ENCODE measurements at regions not wholly inside any gene's neighbourhood (a gene's known extent, or its start where the extent isn't known, plus 50 kb on each side); places are given as distances from the start of the nearest gene placed in this dataset.
"Not testable (repeated sequence)": the region's sequence is repeated elsewhere in the genome, so short reads cannot be mapped to it uniquely, and the experiment has no call there.

GRCh38 chr12:9283346-9284095, 75.3 kb upstream of the PZP start:
- DNase-seq (ENCODE audit: low read depth, low spot score) (peak; percentile 58), FAIRE-seq (peak; percentile 83), ATAC-seq (peak; percentile 94)
- intact Hi-C loops (cut with micrococcal nuclease; ENCODE audit: unreplicated experiment); H3K36me3 ChIP-seq (ENCODE audit: control insufficient read depth in 2 of 2, insufficient read depth in 2 of 2, low read length in 1 of 2); H4K20me1 ChIP-seq (ENCODE audit: control insufficient read depth, insufficient read depth); SMC1A ChIA-PET (ENCODE audit: uncharacterized antibody, unreplicated experiment); RAD21 ChIA-PET (ENCODE audit: unreplicated experiment); H3K4me1 ChIP-seq (ENCODE audit: control insufficient read depth, insufficient read depth, low read length); H3K9me3 ChIP-seq (replicated peaks; ENCODE audit: control insufficient read depth, insufficient read depth, low read length); CTCF ChIA-PET; H3K79me2 ChIP-seq (ENCODE audit: control insufficient read depth, insufficient read depth, low read length); POLR2A ChIA-PET; in situ Hi-C loops (cut with MboI); H3K27me3 ChIP-seq (replicated peaks in 1 of 2; ENCODE audit: control insufficient read depth in 2 of 2, insufficient read depth in 2 of 2, low read length in 1 of 2): not testable (repeated sequence)
- Histone ChIP-seq H3K4me3 (peak overlapping the region; percentile 60), H3K27ac (ENCODE audit: control insufficient read depth, insufficient read depth) (peak overlapping the region; percentile 73), H3K9ac (ENCODE audit: control insufficient read depth, insufficient read depth, low read length) (peak overlapping the region; percentile 36), H2AFZ (ENCODE audit: control insufficient read depth, low read depth, low read length) (peak overlapping the region; percentile 85), H3K4me2 (ENCODE audit: control insufficient read depth, insufficient read depth) (peak overlapping the region; percentile 66)
- under 1% methylated on average over 40 of the region's 42 CpGs for WGBS (ENCODE audit: insufficient coverage, insufficient replicate concordance, low lambda C conversion rate, missing lambda C conversion rate)
- TSS peak; percentile 89 for BruUV-seq (replicated peaks)
- TF ChIP-seq SKIL (IDR thresholded peaks at IDR 0.05; ENCODE audit: low read depth, poor library complexity, severe bottlenecking) (peak; percentile 39), E4F1 (IDR thresholded peaks at IDR 0.05; ENCODE audit: borderline replicate concordance, partially characterized antibody) (peak; percentile 36), SP1 (IDR thresholded peaks at IDR 0.05; ENCODE audit: low read depth, low read length) (peak; percentile 26), NFYB (IDR thresholded peaks at IDR 0.05; ENCODE audit: insufficient read depth, low read depth, low read length) (peak; percentile 34; the same call in 1 of the 2 replicates), SIN3A (IDR thresholded peaks at IDR 0.05; ENCODE audit: low read depth, low read length) (peak; percentile 97), PKNOX1 (IDR thresholded peaks at IDR 0.05) (peak; percentile 93), NRF1 (conservative IDR thresholded peaks at IDR 0.05; ENCODE audit: low read depth, low read length) (peak; percentile 39; the same call in 1 of the 2 replicates), ASH2L (IDR thresholded peaks at IDR 0.05; ENCODE audit: borderline replicate concordance, low read depth) (0 out of 2 replicates have a peak, but pooled peaks have one; percentile 42), POLR2A (IDR thresholded peaks at IDR 0.05; ENCODE audit: low read depth, low read length) (peak; percentile 64), NKRF (conservative IDR thresholded peaks at IDR 0.05) (peak; percentile 98), MLLT1 (IDR thresholded peaks at IDR 0.05) (0 out of 2 replicates have a peak, but pooled peaks have one; percentile 48), NBN (IDR thresholded peaks at IDR 0.05) (0 out of 2 replicates have a peak, but pooled peaks have one; percentile 22)
- TF ChIP-seq, protein P1, sequence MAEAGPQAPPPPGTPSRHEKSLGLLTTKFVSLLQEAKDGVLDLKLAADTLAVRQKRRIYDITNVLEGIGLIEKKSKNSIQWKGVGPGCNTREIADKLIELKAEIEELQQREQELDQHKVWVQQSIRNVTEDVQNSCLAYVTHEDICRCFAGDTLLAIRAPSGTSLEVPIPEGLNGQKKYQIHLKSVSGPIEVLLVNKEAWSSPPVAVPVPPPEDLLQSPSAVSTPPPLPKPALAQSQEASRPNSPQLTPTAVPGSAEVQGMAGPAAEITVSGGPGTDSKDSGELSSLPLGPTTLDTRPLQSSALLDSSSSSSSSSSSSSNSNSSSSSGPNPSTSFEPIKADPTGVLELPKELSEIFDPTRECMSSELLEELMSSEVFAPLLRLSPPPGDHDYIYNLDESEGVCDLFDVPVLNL (IDR thresholded peaks at IDR 0.05; ENCODE audit: low read depth, low read length): peak; percentile 90
